Activated T-helper 17 cell treated with anti-CD3 and anti-CD28 coated beads, Interleukin-2, amount 50 U/mL, for 72 hours (primary cell): ENCODE measurements at regions not wholly inside any gene's neighbourhood (a gene's known extent, or its start where the extent isn't known, plus 50 kb on each side); places are given as distances from the start of the nearest gene placed in this dataset.

ENCODE experiments used
- ATAC-seq: fragments of 150-1000 bp; cut with Tn5 transposase; replicated peaks from 2 replicates; pipeline ENCODE4 v1.10.0; 2021; ENCODE audit warnings: mild to moderate bottlenecking, moderate library complexity
- H3K27ac Mint-ChIP-seq: one replicate; pipeline ENCODE4 v1.8.0; 2022; ENCODE audit warnings: mixed read lengths
- H3K27me3 Mint-ChIP-seq: one replicate; pipeline ENCODE4 v1.8.0; 2022; ENCODE audit warnings: mixed read lengths
- H3K36me3 Mint-ChIP-seq: one replicate; pipeline ENCODE4 v1.8.0; 2022; ENCODE audit warnings: low read depth, mild to moderate bottlenecking, mixed read lengths
- H3K4me1 Mint-ChIP-seq: one replicate; pipeline ENCODE4 v1.8.0; 2022; ENCODE audit warnings: mixed read lengths
- H3K4me3 Mint-ChIP-seq: one replicate; pipeline ENCODE4 v1.8.0; 2022; ENCODE audit warnings: mild to moderate bottlenecking, mixed read lengths
- H3K9me3 Mint-ChIP-seq: one replicate; pipeline ENCODE4 v1.8.0; 2022; ENCODE audit warnings: mixed read lengths

DNA sequence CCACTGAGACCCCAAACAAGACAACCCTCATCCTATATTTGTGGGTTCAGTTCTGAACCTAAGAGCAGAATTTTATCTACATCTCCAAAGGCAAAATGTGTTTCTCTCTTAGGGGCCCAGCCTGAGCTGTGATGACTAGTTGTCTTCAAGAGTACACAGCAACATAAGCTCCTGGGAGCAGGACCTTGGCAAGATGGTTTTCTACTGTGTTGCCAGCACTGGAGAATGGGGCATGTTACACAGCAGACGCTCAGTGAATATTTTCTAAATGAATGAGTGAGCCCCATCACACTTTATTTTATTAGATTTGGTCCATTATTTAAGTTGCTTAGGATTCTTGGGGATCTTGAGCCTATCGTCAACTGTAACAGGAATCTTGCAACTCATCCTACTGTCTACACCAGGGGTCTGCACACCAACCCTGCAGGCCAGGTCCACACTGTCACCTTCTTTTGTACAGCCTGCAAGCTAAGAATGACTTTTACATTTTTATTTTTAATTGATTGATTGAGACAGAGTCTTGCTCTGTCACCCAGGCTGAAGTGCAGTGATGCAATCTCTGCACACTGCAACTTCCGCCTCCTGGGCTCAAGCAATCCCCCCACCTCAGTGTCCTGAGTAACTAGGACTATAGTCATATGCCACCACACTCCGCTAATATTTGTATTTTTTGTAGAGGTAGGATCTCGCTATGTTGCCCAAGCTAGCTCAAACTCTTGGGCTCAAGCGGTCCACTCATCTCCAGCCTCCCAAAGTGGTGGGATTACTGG, 347.1 kb downstream of the FGFR2 start:
- no peaks in the 10 kb centered on the region for H3K4me1 Mint-ChIP-seq
- H3K27me3 Mint-ChIP-seq: peaks cover 10% of the 10 kb centered on the region
- H3K4me3 Mint-ChIP-seq: no peak overlapping the region
- H3K36me3 Mint-ChIP-seq: no peaks in the 10 kb centered on the region
- no peak for ATAC-seq
- H3K27ac Mint-ChIP-seq: no peak overlapping the region
- H3K9me3 Mint-ChIP-seq: peaks cover 4% of the 10 kb centered on the region

DNA sequence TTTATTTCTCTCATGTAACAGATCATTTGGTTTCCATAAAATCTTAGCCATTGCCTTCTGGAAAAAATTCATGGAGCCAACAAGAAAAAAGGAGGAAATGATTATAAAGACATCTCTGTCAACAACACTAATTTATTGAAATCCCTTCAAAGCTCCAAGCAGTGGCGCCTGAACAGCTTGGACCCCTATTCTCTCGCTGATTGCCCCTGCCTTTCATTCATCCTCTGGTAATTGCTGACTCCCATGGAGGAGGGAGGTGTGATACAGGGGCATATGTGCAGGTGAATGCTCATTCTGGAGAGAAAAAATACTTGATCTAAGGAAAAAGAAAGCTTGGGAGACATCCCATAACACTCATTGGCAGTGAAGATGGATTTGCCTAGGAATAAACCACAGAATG, 345.5 kb downstream of the FGFR2 start:
- no peak overlapping the region for H3K4me3 Mint-ChIP-seq
- H3K36me3 Mint-ChIP-seq: no peaks in the 10 kb centered on the region
- peaks cover 7% of the 10 kb centered on the region for H3K27me3 Mint-ChIP-seq
- peaks cover 4% of the 10 kb centered on the region for H3K9me3 Mint-ChIP-seq
- no peak overlapping the region for H3K27ac Mint-ChIP-seq
- H3K4me1 Mint-ChIP-seq: no peaks in the 10 kb centered on the region
- no peak for ATAC-seq

DNA sequence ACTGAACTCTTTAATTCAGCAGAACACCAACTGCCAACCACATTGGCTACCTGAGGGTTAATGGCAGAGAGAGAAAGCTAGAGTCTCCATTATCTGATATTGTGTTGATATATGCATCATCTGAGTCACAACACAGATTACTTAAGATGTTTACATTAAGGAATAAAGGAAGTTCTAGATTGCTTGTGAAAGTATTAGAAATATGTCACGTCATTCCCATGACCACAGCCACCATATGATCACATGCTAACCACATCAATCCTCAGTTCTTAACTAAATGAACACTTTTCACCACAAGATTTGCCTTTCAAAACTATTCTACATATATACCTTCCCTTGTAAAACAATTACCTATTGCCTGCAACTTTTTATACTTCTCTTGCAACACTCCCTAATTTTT, 337.9 kb downstream of the FGFR2 start:
- H3K36me3 Mint-ChIP-seq: no peaks in the 10 kb centered on the region
- ATAC-seq: no peak
- no peak overlapping the region for H3K4me3 Mint-ChIP-seq
- H3K27ac Mint-ChIP-seq: no peak overlapping the region
- H3K4me1 Mint-ChIP-seq: no peaks in the 10 kb centered on the region
- H3K27me3 Mint-ChIP-seq: no peaks in the 10 kb centered on the region
- no peaks in the 10 kb centered on the region for H3K9me3 Mint-ChIP-seq

DNA sequence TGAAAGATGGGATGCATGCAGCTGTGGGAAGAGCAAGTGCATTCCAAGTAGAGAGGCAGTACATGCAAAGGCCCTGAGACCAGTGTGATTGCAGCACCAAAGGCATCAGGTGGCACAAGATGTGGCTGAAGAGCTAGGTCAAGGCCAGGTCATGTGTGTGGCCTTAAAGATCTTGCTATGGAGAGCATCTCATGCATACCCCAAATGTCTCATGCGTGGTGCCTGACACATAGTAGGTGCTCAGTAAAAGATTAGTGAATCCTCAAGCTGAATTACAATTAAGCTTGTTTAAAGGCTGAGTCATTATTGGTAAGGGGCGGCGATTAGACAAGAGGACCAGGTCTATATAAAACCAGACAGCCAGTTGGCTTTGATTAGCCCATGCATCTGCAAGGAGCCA, 336.6 kb downstream of the FGFR2 start:
- Mint-ChIP-seq H3K9me3 (no peaks in the 10 kb centered on the region), H3K4me3 (no peak overlapping the region), H3K27ac (no peak overlapping the region), H3K4me1 (no peaks in the 10 kb centered on the region), H3K36me3 (no peaks in the 10 kb centered on the region), H3K27me3 (no peaks in the 10 kb centered on the region)
- no peak for ATAC-seq

DNA sequence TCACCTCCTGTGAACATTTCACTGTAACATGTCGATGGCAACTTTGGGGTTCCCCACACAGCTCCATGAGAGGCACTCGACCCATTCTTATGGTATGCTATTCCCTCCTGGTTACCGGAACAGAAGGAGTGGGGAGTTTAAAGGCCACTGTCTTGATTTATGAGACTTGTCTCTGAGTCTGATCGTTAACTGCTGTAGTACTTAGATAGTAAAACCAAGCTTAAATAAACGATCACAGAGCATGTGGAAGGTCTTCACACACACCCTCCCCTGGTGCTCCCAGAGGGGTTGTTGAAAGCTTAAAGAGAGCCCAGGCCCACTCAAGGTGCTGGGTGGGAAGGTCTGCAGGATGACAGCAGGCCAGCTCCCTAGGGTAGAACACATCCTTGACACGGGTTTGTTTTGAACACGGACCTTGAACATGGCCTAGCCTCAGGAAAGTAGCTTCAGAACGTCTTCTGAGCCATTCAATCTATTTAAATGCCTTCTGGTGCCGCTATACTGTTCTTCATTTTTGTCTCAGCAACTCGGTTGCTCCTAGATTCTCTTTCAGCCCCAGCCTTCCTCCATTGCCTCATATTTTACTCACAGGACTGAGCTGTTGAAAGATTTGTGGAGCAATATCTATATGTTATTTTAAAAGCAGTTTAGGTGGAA, 335.3 kb downstream of the FGFR2 start:
- no peak overlapping the region for H3K27ac Mint-ChIP-seq
- no peaks in the 10 kb centered on the region for H3K4me1 Mint-ChIP-seq
- H3K27me3 Mint-ChIP-seq: no peaks in the 10 kb centered on the region
- H3K36me3 Mint-ChIP-seq: no peaks in the 10 kb centered on the region
- no peaks in the 10 kb centered on the region for H3K9me3 Mint-ChIP-seq
- ATAC-seq: no peak
- no peak overlapping the region for H3K4me3 Mint-ChIP-seq

DNA sequence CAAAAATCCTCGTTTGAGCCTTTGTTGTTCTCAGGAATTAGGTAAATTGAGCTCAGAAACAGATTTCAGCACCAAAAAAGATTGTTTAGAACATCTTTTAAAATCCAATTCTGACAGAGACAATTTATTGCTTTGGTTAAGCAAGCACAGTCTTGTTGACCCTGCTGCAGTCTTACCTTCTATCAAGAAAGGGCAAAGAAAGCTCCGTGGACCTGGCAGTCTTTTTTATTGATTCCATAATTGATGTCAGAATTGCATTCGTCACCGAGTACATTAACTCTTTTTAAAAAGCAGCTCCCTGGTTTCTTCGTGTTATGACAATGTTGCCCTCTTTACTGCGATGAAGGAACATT, 334.8 kb downstream of the FGFR2 start:
- peaks cover 3% of the 10 kb centered on the region for H3K9me3 Mint-ChIP-seq
- H3K27ac Mint-ChIP-seq: no peak overlapping the region
- H3K4me3 Mint-ChIP-seq: no peak overlapping the region
- no peaks in the 10 kb centered on the region for H3K36me3 Mint-ChIP-seq
- H3K4me1 Mint-ChIP-seq: no peaks in the 10 kb centered on the region
- ATAC-seq: no peak
- H3K27me3 Mint-ChIP-seq: peaks cover 4% of the 10 kb centered on the region

DNA sequence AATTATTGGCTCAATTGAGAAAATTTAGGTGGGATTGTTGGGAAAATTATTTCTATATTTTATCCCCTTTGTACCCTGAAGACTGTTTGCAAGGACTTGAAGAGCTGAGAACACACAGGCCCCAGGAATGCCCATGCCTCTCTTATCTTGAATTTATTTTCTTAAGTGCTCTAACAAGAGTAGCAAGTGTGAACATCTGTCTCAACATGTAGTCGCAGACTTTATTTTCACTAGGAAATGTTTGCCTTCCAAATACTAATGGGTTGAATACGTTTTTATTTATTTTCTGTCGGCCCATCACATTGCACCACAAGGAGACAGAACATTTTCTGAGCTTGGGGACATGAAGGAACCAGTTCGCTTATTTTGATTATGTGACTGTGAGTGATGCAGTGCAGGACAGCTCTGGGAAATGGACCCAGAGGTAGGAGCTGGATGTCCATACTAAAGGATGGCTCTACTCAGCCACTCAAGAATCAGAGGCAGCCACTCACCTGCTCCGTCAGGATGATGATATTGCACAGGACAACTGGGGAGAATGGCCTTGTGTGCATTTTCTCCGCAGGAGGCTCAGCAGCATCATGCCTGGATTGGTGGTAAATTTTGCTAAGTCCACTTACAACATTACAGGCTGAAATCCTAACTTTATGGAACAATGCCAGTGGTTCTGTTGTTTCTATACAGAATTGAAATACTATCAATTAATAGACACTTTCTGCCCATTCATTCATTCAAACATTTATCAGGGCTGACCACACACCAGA, 332.7 kb downstream of the FGFR2 start:
- no peaks in the 10 kb centered on the region for H3K36me3 Mint-ChIP-seq
- no peak overlapping the region for H3K4me3 Mint-ChIP-seq
- ATAC-seq: no peak
- no peak overlapping the region for H3K27ac Mint-ChIP-seq
- H3K27me3 Mint-ChIP-seq: peaks cover 4% of the 10 kb centered on the region
- no peaks in the 10 kb centered on the region for H3K4me1 Mint-ChIP-seq
- peaks cover 5% of the 10 kb centered on the region for H3K9me3 Mint-ChIP-seq

DNA sequence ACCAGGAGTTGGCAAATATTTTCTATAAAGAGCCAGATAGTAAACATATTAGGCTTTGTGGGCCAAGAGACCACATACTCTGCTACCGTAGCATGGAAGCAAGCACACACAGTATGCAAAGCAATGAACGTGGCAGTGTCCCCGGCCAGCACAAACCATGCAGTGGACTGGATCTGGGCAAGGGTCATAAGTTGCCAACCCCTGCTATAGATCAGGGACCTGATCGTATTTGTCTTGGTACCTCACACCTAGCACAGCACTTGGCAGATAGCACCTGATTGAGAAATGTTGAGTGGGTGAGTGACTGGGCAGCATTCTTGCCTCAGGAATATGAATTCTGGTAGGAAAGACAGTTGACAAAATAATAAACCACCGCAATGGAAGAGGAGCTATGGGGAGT, 331.9 kb downstream of the FGFR2 start:
- Mint-ChIP-seq H3K9me3 (peaks cover 10% of the 10 kb centered on the region), H3K27me3 (peaks cover 4% of the 10 kb centered on the region), H3K27ac (no peak overlapping the region), H3K4me1 (no peaks in the 10 kb centered on the region), H3K4me3 (no peak overlapping the region), H3K36me3 (no peaks in the 10 kb centered on the region)
- ATAC-seq: no peak

DNA sequence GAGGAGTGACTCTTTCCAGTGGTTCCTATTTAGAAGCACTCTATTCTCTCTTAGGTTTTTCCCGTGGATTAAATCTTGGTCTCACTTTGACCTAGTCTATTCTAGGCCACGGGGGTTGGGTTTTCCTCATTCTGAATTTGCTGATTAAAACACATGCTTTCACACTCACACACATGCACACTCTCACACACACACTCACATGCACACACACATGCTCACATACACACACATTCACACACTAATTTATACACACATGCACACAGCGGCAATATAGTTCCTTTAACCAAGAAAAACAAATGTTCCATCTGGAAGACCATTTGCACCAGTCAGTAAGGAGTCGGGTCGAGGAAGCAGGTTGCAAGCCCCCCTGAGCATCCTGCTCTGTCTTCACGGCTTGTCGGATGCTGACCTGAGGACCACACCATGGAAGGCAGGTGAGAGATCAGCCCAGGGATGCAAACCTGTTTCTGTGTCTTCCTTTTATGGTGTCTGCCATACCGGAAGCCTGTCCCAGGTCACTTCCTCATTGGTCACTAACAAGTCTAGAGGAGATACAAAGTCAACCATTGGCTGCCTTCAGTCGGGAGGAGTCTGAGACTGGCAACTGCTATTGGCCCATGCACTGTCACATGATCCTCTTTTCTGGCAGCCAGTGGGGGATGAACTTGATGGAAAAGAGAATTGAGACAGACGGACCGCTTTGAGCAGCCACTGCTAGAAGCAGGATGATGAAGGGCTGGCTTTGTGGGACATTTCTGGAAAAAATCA, 330.8 kb downstream of the FGFR2 start:
- no peak for ATAC-seq
- Mint-ChIP-seq H3K27me3 (peaks cover 4% of the 10 kb centered on the region), H3K9me3 (peaks cover 10% of the 10 kb centered on the region), H3K36me3 (no peaks in the 10 kb centered on the region), H3K4me3 (no peak overlapping the region), H3K4me1 (no peaks in the 10 kb centered on the region), H3K27ac (no peak overlapping the region)

DNA sequence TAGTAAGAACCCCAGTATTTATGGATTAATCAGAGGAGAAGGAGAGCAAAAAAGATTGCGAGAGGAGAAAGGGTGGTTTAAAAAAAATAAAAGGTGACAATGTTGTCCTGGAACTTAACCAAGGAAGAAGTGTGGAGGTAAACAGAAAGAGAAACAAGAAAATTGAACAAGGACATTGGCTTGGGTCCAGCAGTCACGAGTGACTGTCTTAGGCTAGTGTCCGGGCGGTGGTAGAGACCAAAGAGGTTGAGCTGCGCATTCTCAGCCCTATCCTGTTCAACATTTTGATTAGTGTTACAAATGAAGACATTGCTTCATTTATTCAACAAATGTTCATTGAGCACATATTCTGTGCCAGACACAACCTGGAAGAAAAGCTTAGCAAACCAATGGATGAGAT, 329.9 kb downstream of the FGFR2 start:
- H3K27me3 Mint-ChIP-seq: peaks cover 4% of the 10 kb centered on the region
- no peak for ATAC-seq
- no peak overlapping the region for H3K27ac Mint-ChIP-seq
- H3K4me3 Mint-ChIP-seq: no peak overlapping the region
- H3K9me3 Mint-ChIP-seq: peaks cover 10% of the 10 kb centered on the region
- H3K36me3 Mint-ChIP-seq: no peaks in the 10 kb centered on the region
- H3K4me1 Mint-ChIP-seq: no peaks in the 10 kb centered on the region

DNA sequence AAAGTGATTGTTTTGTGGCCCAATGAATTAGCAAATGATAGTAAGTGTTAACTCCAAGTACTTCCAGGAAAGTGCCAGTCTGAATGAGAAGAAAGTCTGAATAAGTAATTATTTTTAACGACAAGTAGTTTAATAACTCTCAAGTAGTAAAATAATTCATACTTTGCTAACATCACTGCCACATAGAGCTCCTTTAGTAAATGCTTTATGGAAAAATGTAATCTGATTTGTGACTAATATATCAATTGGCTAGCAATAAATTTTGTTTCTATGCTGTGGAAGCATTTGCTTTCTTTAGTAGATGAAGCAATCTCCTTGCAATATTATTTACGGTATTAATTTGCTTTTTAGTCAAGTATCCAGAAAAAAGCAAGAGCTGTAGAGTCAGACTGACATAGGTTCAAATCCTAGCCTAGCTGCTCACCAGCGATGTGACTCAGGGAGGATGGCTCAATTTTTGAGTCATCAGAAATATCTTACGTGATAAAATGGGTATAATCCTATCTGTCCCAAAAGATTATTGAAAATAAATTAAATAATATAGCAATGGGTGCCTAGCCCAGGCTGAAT, 329.3 kb downstream of the FGFR2 start:
- no peak for ATAC-seq
- no peak overlapping the region for H3K27ac Mint-ChIP-seq
- H3K4me1 Mint-ChIP-seq: no peaks in the 10 kb centered on the region
- no peak overlapping the region for H3K4me3 Mint-ChIP-seq
- H3K27me3 Mint-ChIP-seq: peaks cover 4% of the 10 kb centered on the region
- no peaks in the 10 kb centered on the region for H3K36me3 Mint-ChIP-seq
- H3K9me3 Mint-ChIP-seq: peaks cover 10% of the 10 kb centered on the region

DNA sequence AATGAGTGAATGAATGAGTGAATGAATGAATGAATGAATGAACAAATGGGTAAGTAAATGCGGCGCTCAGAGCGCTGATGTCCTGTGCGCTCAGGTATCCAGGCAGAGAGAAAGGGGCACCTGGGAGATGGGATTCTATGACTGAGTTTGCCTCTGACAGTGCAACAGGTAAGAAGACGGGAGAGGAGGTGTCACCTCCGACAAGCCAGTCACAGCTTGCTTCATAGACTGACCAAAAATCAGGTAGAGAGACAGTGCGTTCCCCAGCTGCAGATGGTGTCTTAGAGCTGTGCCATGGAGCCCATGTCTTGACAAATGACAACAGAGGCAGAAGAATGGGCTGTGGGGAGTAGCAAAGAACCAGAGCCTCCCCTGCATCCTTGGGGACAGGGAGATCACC, 327.3 kb downstream of the FGFR2 start:
- no peaks in the 10 kb centered on the region for H3K4me1 Mint-ChIP-seq
- H3K36me3 Mint-ChIP-seq: no peaks in the 10 kb centered on the region
- peaks cover 13% of the 10 kb centered on the region for H3K9me3 Mint-ChIP-seq
- no peak for ATAC-seq
- H3K27ac Mint-ChIP-seq: no peak overlapping the region
- no peak overlapping the region for H3K4me3 Mint-ChIP-seq
- peaks cover 4% of the 10 kb centered on the region for H3K27me3 Mint-ChIP-seq

DNA sequence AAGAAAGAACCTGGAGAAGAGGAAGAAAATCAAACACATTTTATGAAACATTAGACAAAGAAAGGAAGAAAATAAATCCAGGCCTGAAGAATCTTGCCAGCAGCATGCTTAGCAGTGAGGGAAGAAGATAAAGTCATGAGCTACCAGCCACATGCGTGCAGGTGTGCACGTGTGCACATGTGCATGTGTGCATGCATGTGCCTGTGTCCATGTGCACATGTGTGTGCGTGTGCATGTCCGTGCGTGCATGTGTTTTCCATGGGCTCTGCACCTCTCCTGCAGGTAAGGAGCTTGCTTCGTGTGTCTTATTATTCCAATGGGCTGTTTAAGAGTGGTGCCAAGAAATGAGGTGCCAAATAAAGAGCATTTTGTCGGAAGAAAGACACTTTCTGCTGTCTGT, 322.2 kb downstream of the FGFR2 start:
- no peaks in the 10 kb centered on the region for H3K4me1 Mint-ChIP-seq
- no peak overlapping the region for H3K4me3 Mint-ChIP-seq
- H3K27ac Mint-ChIP-seq: no peak overlapping the region
- no peaks in the 10 kb centered on the region for H3K27me3 Mint-ChIP-seq
- no peaks in the 10 kb centered on the region for H3K36me3 Mint-ChIP-seq
- ATAC-seq: no peak
- peaks cover 5% of the 10 kb centered on the region for H3K9me3 Mint-ChIP-seq

DNA sequence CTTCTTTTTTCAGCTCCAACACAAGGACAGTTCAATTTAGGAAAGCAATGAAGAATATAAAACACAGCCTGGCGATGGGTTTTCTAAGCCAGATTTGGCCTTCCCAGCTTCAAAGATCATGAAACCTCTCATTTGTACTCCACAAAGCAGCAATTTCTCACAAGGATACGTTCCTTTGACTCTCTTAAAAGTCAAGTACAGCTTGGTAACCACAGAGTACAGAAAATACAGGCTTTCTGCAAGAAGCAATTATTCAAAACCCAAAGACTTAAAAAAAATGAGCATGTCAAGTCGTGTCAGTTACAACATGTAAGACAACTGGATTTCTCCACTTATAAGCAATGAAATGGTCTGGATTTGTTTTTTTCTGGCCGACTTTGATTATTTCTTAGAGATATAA, 321.4 kb downstream of the FGFR2 start:
- peaks cover 5% of the 10 kb centered on the region for H3K9me3 Mint-ChIP-seq
- no peaks in the 10 kb centered on the region for H3K27me3 Mint-ChIP-seq
- no peak overlapping the region for H3K4me3 Mint-ChIP-seq
- H3K27ac Mint-ChIP-seq: no peak overlapping the region
- H3K4me1 Mint-ChIP-seq: no peaks in the 10 kb centered on the region
- H3K36me3 Mint-ChIP-seq: no peaks in the 10 kb centered on the region
- ATAC-seq: no peak
